Jurkat, Clone E6-1 (cell line): ENCODE measurements at regions not wholly inside any gene's neighbourhood (a gene's known extent, or its start where the extent isn't known, plus 50 kb on each side); places are given as distances from the start of the nearest gene placed in this dataset.
"Not testable (repeated sequence)": the region's sequence is repeated elsewhere in the genome, so short reads cannot be mapped to it uniquely, and the experiment has no call there.

Source experiments
- DNase-seq: peaks from one replicate; pipeline ENCODE4 v3.0.0-alpha.2; 2011; ENCODE audit warnings: low read depth, low spot score
- H3K4me3 ChIP-seq: 2 replicates; pipeline ENCODE4 v1.5.1; 2011; ENCODE audit warnings: mild to moderate bottlenecking, low read length, control low read depth, moderate library complexity

DNA sequence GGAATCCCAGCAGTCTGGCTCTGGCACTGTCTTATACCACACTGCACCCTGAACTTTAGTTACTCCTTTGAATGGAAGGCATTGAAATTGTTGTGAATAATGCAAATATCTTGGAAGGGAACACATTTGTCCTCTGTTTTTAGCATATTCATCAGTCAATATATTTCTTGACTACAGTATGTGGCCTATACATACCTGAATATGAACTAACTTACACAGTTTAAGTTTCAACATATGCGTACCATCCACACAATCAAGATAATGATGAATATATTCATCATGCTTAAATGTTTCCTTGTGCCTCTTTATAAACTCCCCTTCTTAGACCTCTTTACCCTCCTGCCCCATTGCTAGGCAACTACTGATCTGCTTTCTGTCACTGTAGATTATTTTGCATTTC is 145.7 kb upstream of the ESX1 start:
- H3K4me3 ChIP-seq: no peak overlapping the region
- DNase-seq: no peak

DNA sequence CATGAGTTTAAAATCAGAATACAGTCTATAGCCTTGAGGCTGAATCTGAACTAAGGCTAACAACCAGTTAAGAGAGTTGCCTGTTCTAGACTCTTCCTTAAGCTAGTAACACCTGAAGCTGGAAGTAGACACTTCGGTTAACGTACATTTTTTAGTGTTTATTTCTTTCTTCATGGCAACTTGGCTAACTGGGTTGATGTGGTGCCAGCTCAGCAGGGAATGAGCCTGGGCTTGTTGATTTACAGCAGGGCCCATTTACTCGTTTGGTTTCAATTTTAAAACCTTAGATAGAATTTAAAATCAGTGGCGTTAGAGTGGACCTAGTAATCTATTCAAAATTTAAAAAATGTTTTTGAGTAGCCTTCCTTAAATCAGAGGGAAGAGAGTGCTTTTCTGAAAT is 137.6 kb upstream of the ESX1 start:
- no peak for DNase-seq
- no peak overlapping the region for H3K4me3 ChIP-seq

DNA sequence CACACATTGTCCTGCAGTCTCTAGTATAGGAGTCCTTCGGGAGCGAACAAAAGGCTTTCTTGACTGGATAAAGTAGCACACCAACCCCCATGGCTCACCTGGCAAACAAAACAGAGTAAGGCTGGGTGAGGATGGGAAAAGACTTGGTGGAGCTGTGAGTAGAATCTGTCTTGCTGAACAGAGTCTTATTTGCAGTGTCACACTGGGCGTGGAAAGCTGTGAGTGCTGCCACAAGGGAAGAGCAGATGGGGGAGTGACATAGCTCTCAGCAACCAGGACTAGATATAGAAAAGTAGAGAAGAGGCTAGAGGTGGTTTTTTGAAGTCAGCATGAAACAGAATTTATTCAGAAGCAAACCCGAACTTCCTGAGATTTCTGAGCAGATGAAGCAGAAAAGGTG is 137.2 kb upstream of the ESX1 start:
- no peak overlapping the region for H3K4me3 ChIP-seq
- no peak for DNase-seq

DNA sequence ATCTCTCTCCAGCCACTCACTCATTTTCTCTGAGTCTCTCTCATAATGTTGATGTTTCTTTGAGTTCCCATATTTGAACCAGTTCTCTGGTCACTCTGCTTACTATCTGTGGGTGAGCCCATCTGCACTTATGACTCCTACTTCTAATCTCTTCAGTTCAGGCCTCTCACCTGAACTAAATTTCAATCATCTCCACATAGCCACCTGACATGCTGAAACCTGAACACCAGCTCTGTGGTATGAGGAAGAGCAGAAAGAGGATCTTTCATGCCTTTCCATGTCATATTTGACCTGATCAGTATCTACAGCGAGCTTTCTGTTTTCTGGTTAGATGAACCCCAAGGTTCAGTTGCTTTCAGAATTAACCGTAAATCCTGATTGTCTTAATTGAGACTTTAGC is 122.2 kb upstream of the ESX1 start:
- DNase-seq: no peak
- no peak overlapping the region for H3K4me3 ChIP-seq

DNA sequence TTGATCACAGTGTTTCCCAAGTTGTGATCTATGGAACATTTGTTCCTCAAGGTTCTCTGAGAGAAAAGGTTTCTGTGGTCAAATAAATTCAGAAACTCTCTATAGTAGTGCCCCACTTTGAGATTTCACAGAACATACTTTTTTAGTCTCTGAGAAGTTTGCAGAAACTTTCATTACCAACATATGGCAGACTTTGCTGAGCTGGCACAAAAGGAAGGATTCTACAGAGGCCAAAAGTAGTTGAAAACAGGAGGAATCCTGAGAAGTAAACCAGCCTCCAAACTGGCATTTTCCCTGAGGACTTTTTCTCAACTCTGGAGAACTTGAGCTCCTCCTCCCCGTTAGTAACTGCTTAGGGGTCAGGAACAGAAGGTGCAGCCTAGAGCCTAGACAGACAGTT is 117.8 kb upstream of the ESX1 start:
- no peak overlapping the region for H3K4me3 ChIP-seq
- no peak for DNase-seq

DNA sequence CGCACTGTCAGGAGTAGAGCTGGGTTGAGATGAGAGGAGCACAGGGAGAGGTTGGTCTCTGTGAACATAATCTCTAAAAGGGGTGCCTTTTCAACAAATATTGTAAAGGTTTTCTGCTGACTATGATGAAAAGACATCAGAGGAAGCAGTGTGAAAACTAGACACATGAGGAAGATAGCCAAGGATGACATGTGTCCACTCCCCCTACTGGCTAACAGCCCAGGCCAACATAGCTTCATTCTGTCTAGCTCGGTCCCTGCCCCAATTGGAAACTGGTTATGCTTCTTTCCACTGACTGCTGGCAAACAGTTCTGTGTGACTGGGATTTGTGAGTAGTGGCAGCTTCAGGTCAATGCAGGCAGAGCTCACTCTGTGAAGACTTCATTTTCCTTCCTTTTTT is 115.4 kb upstream of the ESX1 start:
- no peak overlapping the region for H3K4me3 ChIP-seq
- DNase-seq: no peak

DNA sequence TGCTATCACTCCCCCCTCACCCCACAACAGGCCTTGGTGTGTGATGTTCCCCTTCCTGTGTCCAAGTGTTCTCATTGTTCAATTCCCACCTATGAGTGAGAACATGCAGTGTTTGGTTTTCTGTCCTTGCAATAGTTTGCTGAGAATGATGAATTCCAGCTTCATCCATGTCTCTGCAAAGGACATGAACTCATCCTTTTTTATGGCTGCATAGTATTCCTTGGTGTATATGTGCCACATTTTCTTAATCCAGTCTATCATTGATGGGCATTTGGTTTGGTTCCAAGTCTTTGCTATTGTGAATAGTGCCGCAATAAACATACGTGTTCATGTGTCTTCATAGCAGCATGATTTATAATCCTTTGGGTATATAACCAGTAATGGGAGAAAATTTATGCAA is 106.0 kb upstream of the ESX1 start:
- not testable (repeated sequence) for H3K4me3 ChIP-seq, DNase-seq

DNA sequence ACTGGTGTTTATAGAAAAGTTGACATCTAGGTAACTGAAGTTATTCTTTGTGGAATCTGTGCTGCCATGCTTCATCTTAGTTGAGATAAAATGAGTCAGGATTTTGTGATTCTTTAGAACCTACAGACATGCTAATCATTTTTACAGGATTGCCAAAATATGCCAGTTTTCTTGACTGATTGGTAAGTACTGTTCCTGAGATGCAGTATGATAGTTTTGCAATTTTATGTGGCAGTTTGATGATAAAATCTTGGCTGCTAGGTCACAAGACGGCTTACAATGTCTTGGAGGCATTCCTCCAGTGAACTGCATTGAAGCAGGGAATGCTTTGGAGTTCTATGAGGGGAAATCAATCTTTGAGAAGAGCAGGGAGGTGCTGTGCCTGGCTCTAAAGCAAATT is 104.4 kb upstream of the ESX1 start:
- no peak overlapping the region for H3K4me3 ChIP-seq
- DNase-seq: no peak

DNA sequence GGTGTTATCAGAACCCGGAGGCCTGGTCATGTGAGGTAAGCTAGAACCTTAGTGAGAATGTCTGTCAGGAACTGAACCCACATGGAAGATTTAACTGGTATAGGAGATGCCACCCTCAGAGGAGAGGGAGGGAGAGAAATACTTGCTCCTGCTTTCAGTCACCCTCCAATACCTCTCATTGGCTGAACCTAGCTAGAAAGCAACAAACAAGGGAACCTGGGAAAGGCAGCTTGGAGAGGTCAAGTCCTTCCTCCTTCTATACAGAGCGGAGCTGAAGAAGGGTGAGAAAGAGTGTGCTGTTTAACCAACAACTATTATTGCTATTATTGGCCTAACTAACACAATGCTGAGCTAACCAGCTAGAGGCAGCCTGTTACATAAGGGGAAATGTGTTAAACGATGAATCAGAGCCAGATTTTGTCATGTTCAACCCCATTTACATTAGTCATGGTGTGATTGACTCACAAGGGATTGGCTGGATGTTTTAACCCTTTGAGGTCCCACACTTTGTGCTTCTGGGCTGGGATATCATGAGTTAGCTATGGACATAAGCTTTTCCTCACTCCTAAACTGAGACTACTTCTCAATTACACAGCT is 96.5 kb upstream of the ESX1 start:
- no peak for DNase-seq
- H3K4me3 ChIP-seq: no peak overlapping the region

DNA sequence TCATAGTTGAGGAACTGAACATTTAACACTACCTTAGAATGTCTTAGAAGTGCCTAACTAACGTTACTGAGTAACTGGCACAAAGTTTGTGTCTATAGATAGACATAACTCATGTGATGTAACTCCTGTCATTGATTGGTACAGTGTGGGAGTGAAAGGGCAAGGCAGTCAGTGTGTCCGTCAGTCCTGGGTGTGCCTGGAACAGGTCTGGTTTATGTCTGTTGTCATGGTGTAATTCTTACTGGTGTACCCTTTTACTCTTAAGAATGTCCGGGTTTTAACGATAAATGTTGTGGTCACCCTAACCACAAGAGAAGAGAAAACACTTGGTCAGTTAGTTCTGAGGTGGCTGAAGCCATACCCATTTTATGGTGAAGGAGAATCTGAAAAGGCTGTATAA is 93.1 kb upstream of the ESX1 start:
- no peak overlapping the region for H3K4me3 ChIP-seq
- DNase-seq: no peak

DNA sequence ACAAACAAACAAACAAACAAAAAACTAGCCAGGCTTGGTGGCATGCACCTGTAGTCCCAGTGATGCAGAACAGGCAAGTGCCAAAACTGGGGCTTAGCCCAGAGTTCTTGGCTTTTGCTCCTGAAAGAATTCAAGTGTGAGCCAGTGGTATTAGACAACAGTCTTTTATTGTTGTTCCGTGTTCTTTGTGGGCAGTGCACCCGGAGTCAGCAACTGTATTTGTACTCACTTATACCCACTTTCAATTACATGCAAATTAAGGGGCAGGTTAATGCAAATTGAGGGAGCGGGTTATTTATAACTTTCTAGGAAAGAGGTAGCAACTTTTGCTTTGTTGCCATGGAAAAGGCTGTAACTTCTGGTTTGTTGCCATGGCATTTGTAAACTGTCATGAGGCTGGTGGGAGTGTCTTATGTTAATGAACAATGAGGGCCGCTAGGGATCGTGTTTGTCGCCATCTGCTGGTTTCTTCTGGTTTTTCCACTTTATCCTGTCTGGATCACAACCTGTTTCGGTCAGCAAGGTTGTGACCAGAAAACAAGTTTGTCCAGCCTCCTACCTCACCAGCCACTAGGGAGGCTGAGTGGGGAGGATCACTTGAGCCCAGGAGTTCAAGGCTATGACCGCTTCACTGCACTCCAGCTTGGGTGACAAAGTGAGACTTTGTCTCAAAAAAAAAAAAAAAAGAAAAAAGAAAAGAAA is 88.8 kb upstream of the ESX1 start:
- peak; percentile 50 for DNase-seq
- no peak overlapping the region for H3K4me3 ChIP-seq

DNA sequence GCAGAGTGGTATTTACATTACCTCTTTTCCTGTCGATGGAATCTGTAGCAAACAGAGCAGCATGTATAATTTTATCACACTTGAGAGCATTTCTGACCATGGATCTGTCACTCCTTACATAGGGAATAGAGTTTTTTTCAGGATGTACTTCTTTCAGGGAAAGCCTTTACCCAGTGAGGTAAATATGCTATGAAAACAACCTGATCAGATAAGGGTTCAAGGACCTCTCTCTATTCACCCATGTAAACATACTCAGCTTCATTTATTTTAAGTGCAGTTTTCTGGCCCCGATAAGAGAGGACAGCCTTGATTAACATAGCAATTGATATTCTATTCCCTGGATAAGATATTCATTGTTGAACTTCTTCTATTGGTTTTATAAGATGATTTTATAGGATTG is 87.3 kb upstream of the ESX1 start:
- no peak for DNase-seq
- H3K4me3 ChIP-seq: no peak overlapping the region

DNA sequence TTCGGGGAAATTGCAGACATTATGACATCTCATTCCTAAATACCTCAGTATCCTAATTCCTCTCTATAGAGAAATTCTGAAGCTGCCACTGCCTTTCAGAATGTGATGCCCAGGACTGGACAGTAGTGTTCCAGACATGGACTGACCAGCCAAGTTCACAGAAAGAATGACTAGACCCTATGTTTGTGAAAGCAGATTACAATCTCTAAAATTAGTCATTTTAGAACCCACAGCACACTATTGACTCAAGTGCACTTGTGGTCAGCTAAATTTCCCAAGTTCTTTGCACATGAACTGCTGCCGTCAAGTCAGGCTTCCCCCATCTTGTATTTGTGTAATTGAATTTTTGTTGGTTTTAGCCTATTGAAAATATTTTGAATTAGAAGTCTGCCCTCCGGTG is 81.0 kb upstream of the ESX1 start:
- DNase-seq: no peak
- no peak overlapping the region for H3K4me3 ChIP-seq

DNA sequence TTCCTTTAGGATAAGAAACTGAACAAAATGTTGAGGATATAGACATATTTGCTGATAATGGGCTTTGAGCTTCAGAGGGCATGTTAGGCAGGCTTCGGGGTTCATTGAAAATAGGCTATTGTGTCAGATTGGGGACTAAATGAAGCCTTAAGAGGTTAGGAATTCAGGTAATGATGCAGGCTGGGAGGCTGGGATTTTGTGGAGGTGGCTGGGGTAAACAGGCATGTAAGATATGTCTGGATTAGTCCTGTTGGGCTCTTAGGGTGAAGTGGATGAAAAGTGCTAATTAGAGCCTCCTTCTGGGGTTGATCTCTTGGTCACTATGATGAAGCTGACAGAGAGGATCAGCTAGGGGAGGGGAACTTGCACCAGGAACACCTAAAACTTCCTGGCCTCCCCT is 80.2 kb upstream of the ESX1 start:
- DNase-seq: no peak

DNA sequence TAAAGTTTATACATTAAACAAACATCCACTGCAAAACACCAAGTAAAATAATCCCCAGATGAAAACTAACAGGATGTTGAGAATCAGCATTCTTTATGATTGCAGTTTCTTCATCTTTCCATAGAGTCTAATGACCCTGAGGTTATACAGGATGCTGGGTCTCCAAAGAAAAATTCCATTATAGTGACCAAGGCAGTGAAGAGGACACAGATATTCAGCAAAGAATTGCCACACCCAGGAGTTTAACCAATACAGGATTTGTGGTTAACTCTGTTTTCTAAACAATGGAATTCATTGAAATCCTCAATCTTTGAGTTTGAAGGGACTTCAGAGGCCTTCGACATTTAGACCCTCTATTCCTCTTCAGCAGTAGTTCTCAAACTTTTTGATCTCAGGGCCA is 76.2 kb upstream of the ESX1 start:
- H3K4me3 ChIP-seq: no peak overlapping the region
- DNase-seq: no peak

More for the DNA sequence above, 80.2 kb upstream of the ESX1 start:
- H3K4me3 ChIP-seq: no peak overlapping the region

DNA sequence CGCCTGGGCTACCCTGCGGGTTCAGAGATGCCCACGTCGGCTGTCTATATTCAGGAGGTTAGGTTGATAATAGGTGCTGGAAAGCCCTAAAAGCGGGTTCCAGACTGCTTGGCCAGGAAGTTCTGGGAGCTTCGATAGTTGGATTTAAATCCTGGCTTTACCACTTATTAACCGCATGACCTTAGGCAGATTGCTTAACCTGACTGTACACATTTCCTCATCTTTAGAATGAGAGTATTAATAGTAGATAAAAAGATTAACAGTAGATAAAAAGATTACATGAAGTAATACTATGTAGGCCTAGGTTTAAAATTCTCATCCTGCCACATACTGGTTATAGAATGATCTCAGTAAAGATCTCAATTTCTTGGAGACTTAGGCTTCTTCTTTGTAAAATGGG is 75.0 kb upstream of the ESX1 start:
- DNase-seq: no peak

DNA sequence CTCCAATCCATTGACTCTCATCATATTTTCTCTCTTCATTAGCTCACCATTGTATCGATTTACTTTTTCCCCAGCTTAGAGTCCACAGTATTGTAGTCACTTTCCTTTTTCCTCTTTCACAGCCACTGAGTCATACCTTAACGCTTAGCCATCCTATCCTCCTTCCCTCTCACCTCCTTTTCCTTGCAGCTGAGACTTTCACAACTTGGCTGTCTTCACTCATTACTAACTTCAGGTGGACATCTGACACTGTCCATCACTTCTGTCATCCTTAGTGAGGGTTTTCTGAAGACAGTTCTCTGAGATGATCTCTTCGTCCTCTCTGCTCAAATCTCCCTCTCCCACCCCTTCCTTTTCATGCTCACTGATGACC is 70.5 kb upstream of the ESX1 start:
- no peak for DNase-seq
- no peak overlapping the region for H3K4me3 ChIP-seq

More for the DNA sequence above, 75.0 kb upstream of the ESX1 start:
- H3K4me3 ChIP-seq: no peak overlapping the region

DNA sequence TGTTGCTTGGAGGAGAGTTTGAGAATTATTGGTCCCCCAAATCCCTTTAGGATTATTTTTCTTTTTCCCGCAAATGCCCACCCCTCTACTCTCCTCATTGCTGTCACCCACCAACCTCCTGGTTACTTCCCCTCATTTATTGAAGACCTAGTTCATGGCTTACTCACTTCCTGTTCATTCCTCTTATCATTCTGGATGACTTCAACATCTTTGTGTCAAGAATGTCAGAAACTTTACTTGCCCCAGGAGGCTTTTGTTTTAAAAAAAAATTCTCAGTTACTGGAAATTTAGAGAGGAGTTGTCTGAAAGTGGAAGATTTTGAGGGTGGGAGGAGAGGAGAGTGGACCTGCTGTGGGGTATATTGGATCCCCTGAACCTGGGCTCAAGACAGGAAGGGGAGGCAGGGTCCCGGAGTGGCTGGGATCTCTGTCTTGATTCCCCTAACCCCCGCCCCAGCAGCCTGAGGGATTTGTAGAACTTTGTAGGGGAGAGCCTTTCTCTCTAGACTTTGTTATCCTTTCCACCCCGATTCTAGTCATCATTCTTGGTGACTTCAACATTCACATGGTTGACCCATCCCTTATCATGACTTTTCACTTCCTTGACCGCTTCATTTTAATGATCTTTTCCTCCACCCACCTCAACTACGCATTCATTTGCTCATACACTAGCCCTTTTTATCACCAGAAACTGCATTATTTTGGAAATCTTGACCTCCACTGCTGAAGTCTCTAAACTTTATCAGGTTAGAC is 69.9 kb upstream of the ESX1 start:
- no peak for DNase-seq
- H3K4me3 ChIP-seq: no peak overlapping the region

DNA sequence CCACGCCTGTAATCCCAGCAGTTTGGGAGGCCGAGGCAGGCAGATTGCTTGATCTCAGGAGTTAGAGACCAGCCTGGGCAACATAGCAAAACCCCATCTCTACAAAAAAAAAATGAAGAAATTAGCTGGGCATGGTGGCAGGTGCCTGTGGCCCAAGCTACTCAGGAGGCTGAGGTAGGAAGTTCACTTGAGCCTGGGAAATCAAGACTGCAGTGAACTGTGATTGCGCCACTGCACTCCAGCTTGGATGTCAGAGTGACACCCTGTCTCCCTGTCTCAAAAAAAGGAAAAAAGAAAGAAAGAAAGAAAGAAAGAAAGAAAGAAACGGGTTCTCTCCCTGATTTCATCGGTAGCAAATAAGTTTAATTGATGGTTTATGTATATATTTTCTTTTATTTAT is 64.6 kb upstream of the ESX1 start:
- H3K4me3 ChIP-seq: no peak overlapping the region
- no peak for DNase-seq

DNA sequence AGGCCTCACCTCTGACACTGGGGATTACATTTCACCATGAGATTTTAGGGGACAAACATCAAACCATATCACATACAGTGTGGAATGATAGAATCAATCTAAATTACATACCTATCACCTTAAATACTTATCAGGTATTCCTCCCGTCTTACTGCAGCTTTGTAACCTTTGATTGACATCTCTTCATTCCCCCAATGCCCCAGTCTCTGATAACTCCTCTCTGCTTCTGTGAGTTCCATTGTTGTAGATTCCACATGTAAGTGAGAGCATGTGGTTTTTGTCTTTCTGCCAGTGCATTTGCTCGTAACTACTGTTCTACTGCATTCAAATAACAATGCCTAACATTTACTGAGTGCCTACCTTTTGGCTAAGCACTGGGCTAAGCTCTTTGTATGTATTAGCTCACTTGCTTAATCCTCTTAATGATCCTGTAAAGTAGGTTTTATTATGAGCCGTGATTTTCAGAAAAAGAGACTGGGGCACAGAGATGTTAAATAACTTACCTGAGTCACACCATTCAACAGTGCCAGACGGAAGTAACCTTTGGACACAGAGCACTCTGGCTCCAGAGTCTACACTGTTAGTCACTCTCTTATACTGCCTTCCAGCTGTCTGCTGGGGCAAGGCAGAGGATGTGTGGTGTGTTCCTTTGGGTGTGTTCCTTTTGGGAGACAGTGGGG is 63.7 kb upstream of the ESX1 start:
- no peak overlapping the region for H3K4me3 ChIP-seq
- DNase-seq: no peak
